Skin epidermis (tissue), 12 donors: ENCODE measurements at regions not wholly inside any gene's neighbourhood (a gene's known extent, or its start where the extent isn't known, plus 50 kb on each side); places are given as distances from the start of the nearest gene placed in this dataset.
"Not testable (repeated sequence)": the region's sequence is repeated elsewhere in the genome, so short reads cannot be mapped to it uniquely, and the experiment has no call there.

ENCODE experiments used
- H3K27ac ChIP-seq, 21 experiments: fragments of 200-600 bp; sonication (generic) in 11 of 21; one replicate each; pipeline ENCODE4 v1.5.0; 2020; ENCODE audit warnings: mild to moderate bottlenecking in 3 of 21, inconsistent platforms in 2 of 21, moderate library complexity in 2 of 21
- H3K4me3 ChIP-seq, 7 experiments: fragments of 200-600 bp; sonication (generic) in 2 of 7; one replicate each; pipeline ENCODE4 v1.5.0; 2020; ENCODE audit warnings: inconsistent platforms in 2 of 7, mild to moderate bottlenecking in 2 of 7, moderate library complexity in 1 of 7

- no peak overlapping the region for H3K4me3 ChIP-seq
- no peak overlapping the region for H3K27ac ChIP-seq
Observed at GRCh38 chr3:164340273-164340672, 738.0 kb downstream of the SI start.

GRCh38 chr3:164332831-164333802, 745.2 kb downstream of the SI start:
- H3K27ac ChIP-seq, result no peak overlapping the region
- no peak overlapping the region for H3K4me3 ChIP-seq

GRCh38 chr3:164326714-164327113, 751.6 kb downstream of the SI start:
- H3K27ac ChIP-seq, result no peak overlapping the region
- H3K4me3 ChIP-seq, result no peak overlapping the region

GRCh38 chr3:164320962-164321361, 757.3 kb downstream of the SI start:
- no peak overlapping the region for H3K27ac ChIP-seq
- H3K4me3 ChIP-seq, result no peak overlapping the region

- Histone ChIP-seq H3K27ac (no peak overlapping the region), H3K4me3 (no peak overlapping the region)
Observed at GRCh38 chr3:164306042-164306441, 772.3 kb downstream of the SI start.

GRCh38 chr3:164303894-164304293, 774.4 kb downstream of the SI start:
- no peak overlapping the region for H3K27ac ChIP-seq
- H3K4me3 ChIP-seq, result no peak overlapping the region

- H3K27ac ChIP-seq, result no peak overlapping the region
- no peak overlapping the region for H3K4me3 ChIP-seq
Observed at GRCh38 chr3:164302622-164303021, 775.7 kb downstream of the SI start.

GRCh38 chr3:164291486-164291885, 786.8 kb downstream of the SI start:
- H3K27ac ChIP-seq, H3K4me3 ChIP-seq: not testable (repeated sequence)

GRCh38 chr3:164278550-164278949, 799.7 kb downstream of the SI start:
- H3K4me3 ChIP-seq, result no peak overlapping the region

GRCh38 chr3:164267053-164267452, 811.2 kb downstream of the SI start:
- Histone ChIP-seq H3K27ac (no peak overlapping the region), H3K4me3 (no peak overlapping the region)

More at GRCh38 chr3:164278550-164278949, 799.7 kb downstream of the SI start:
- H3K27ac ChIP-seq, result no peak overlapping the region

GRCh38 chr3:164250923-164251322, 827.4 kb downstream of the SI start:
- no peak overlapping the region for H3K4me3 ChIP-seq
- H3K27ac ChIP-seq, result no peak overlapping the region

GRCh38 chr3:164236851-164237250, 841.4 kb downstream of the SI start:
- Histone ChIP-seq H3K27ac (no peak overlapping the region), H3K4me3 (no peak overlapping the region)

- Histone ChIP-seq H3K27ac (no peak overlapping the region), H3K4me3 (no peak overlapping the region)
Observed at GRCh38 chr3:164235289-164236028, 842.8 kb downstream of the SI start.

GRCh38 chr3:164233951-164234350, 844.3 kb downstream of the SI start:
- Histone ChIP-seq H3K4me3 (no peak overlapping the region), H3K27ac (no peak overlapping the region)

- no peak overlapping the region for H3K4me3 ChIP-seq
- H3K27ac ChIP-seq, result no peak overlapping the region
Observed at GRCh38 chr3:164231718-164232117, 846.6 kb downstream of the SI start.

GRCh38 chr3:164230385-164231094, 847.8 kb downstream of the SI start:
- H3K27ac ChIP-seq, result no peak overlapping the region
- H3K4me3 ChIP-seq, result no peak overlapping the region

- Histone ChIP-seq H3K4me3 (no peak overlapping the region), H3K27ac (no peak overlapping the region)
Observed at GRCh38 chr3:164224126-164224525, 854.2 kb downstream of the SI start.

- Histone ChIP-seq H3K27ac (no peak overlapping the region), H3K4me3 (no peak overlapping the region)
Observed at GRCh38 chr3:164222197-164222596, 856.1 kb downstream of the SI start.

- Histone ChIP-seq H3K4me3 (no peak overlapping the region), H3K27ac (no peak overlapping the region)
Observed at GRCh38 chr3:164221297-164221696, 857.0 kb downstream of the SI start.

GRCh38 chr3:164209363-164209762, 868.9 kb downstream of the SI start:
- no peak overlapping the region for H3K27ac ChIP-seq

More at GRCh38 chr3:164209363-164209762, 868.9 kb downstream of the SI start:
- H3K4me3 ChIP-seq, result no peak overlapping the region
